Stimulated activated CD8-positive, alpha-beta memory T cell treated with anti-CD3 and anti-CD28 coated beads, Interleukin-4, amount 100 ng/mL, for 48 hours (primary cell): ENCODE measurements at regions not wholly inside any gene's neighbourhood (a gene's known extent, or its start where the extent isn't known, plus 50 kb on each side); places are given as distances from the start of the nearest gene placed in this dataset.
"Not testable (repeated sequence)": the region's sequence is repeated elsewhere in the genome, so short reads cannot be mapped to it uniquely, and the experiment has no call there.

Source experiments
- DNase-seq: peaks from one replicate; pipeline ENCODE4 v3.0.0-alpha.2; 2020

GRCh38 chr3:94416768-94417167 is 353.9 kb downstream of the NSUN3 start:
- no peak for DNase-seq

GRCh38 chr3:94417963-94418455 is 355.1 kb downstream of the NSUN3 start:
- no peak for DNase-seq

DNA sequence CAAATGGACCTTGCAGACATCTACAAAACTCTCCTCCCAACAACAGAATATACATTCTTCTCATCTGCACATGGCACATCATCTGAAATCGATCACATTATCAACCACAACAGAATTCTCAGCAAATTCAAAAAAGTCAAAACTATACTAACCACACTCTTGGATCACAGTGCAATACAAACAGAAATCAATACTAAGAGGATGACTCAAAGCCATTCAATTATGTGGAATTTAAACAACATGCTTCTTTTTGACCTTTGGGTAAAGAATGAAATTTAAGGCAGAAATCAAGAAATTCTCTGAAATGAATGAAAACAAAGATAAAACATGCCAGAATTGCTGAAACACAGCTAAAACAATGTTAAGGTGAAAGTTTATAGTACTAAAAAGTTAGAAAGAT is 358.1 kb downstream of the NSUN3 start:
- DNase-seq: no peak

GRCh38 chr3:94423578-94423977 is 360.7 kb downstream of the NSUN3 start:
- DNase-seq: no peak

DNA sequence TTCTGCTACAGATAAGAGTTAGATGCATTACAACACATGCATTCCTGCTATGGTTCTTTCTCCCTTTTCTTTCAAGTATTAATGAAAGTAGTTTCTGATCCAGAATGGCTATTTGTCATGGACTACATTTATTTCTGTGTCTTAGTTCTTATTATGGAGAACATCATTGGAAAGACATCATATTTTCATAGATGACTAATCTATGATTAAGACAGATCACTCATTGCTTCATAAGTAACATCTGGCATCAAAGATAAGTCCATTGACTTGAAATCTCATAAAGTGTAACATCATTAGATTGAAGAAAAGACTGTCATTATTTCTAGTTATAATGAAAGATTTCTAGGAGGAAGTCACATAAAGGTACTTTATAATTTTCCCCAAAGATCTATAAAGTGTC is 366.7 kb downstream of the NSUN3 start:
- DNase-seq: no peak

GRCh38 chr3:94431876-94432570 is 369.2 kb downstream of the NSUN3 start:
- DNase-seq: no peak

DNA sequence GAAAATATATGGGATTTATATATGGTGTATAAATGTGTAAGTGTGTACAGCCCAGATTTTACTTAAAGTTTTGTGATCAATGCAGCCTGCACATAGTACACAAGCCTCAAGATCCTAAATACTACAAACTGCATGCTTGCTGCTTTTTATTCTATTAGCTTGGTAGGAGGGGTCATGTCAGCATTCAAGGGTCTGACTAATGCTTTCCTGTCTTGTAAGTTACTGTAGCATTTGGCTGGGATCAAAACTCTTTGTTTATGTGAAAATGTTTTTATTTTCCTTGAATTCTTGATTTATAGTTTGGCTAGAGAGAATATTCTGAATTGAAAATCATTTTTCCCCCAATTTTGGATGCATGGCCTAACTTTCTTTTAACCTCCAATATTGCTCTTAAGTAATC is 370.9 kb downstream of the NSUN3 start:
- DNase-seq: no peak

DNA sequence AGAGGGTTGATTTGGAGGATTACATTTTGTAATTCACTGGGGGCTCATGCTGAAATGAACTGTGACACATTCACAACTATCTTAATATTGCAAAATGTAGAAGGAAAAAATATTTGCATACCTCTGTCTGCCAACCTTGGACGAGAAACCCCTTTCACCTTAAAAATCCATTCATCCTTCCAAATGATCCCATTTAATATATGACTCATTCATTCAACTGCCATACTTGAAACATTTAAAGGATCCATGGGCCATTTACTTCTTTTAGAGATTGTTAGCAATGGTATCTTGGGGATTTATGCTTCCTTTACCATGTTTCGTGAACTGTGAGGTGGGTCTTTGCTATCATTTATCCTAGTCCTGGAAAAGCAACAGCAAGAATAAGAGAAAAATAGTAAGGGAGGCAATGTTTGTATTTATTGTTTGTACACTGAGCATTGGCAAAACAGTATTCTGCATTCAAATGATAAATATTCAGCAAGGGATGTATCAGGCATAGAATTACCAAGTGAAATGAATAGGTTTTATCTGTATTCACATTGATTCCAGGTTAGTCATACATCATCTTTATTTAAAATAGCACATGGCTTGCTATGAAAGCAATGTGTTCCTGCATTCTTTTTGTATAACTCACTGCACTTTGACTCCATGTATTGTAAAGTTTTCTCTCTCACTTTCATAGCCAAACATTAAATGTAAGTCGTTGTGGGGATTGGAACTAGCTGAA is 378.1 kb downstream of the NSUN3 start:
- no peak for DNase-seq

- no peak for DNase-seq
Observed at GRCh38 chr3:94441494-94441847, 378.6 kb downstream of the NSUN3 start.

DNA sequence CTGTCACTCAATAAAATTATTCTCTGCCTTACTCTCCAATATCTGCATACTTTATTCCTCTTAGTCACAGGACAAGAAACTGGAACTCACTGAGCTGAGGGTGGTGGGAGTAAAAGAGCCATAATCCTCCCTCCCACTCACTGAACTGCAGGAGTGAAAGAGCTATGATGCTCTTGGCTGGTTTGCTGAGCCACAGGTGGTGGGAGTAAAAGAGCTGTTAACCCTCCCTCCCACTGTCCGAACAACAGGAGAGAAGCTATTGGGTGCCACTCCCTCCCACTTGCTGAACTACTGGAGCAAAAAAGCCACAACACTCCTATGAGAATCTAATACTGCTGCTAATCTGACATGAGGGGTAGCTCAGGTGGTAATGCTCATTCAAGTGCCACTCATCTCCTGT is 391.0 kb downstream of the NSUN3 start:
- DNase-seq: no peak

DNA sequence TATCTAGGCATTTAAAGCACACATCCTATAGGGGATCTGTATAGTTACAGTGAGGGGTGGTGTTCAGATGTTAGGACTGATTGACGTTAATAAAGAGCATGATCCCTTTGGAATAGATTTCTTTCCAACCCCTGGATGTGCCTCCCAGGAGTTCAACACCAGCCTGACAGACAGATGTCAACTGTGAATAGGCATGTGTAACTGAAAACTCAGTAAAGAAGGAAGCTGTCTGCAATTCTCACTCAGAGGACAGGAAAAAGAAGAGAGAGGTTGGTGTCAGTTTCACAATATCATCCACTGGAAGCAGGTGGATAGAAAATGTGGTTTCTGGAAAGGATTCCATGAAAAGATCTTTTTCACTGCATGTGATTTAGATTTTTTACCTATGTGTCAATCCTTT is 396.3 kb downstream of the NSUN3 start:
- DNase-seq: no peak

GRCh38 chr3:94460931-94461330 is 398.1 kb downstream of the NSUN3 start:
- DNase-seq: no peak

DNA sequence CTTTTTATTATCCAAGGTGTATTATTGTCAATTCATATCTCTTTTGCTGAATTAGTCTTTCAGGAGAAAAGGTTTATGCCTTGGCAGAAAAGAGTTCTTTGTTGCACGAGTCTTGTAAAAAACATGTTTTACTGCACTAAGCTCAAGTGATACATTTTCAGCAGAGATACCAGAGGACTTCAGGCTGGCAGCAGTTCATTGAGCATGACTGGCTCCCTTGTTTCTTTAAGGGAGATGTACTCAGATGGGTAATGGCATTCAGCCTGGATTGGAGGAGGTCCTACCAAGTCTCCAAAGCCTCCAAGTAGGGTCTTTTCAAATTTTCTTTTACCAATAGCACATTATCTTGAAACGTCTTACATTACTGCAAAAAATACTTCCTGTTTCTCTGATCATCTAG is 400.1 kb downstream of the NSUN3 start:
- DNase-seq: no peak

- DNase-seq: no peak
Observed at GRCh38 chr3:94472511-94472910, 409.6 kb downstream of the NSUN3 start.

DNA sequence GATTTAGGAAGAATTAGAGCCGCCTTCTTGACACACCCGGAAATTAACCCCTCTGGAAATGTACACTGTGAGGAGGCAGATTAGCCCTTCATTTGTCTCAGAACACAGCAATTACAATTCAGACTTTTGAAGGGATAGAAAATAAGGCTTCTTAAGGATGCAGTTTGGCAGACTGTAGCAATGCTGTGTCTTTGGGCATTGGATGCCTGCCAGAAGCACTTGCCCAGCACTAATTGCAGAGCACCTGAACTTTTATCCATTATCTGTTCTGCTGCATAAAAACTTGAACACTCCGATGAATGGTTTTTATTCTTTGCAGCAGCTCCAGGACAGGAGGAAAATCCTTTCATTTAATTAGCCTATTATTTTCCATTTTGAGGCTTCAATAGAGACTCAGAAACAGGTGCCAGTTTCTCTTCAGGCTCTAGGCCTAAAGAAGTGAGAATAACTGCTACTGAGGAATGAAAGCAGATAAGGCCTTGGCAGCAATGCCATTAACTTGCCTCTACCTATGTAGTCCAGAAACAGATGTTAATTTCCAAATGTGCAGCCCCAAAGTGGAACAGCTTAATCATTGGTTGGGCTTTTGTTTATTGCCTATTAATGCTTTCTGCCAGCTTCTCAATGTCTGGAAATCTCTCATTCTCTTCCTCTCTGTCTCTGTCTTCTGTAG is 418.5 kb downstream of the NSUN3 start:
- DNase-seq: no peak

GRCh38 chr3:94482686-94483085 is 419.8 kb downstream of the NSUN3 start:
- DNase-seq: no peak

GRCh38 chr3:94483403-94483802 is 420.5 kb downstream of the NSUN3 start:
- DNase-seq: no peak

- DNase-seq: no peak
Observed at GRCh38 chr3:94494992-94495391, 432.1 kb downstream of the NSUN3 start.

GRCh38 chr3:94500146-94500545 is 437.3 kb downstream of the NSUN3 start:
- no peak for DNase-seq

DNA sequence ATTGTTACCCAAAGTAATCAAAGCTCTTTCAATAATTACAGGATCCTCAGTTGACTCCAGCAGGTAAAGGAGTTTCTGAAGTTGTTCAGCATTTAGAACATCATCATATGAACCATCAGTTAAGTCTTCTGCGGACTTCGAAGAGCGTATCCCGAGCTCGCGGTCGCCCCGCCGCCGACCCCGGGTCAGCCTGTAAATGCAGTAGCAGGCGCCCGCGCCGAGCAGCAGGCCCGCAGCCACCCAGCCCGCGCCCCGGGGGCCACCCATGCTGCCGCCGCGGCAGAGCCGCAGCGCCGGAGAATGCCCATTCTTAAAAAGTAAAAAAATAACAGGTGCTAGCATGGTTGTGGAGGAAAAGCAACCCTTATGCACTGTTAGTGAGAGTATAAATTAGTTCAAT is 444.5 kb downstream of the NSUN3 start:
- DNase-seq: not testable (repeated sequence)

DNA sequence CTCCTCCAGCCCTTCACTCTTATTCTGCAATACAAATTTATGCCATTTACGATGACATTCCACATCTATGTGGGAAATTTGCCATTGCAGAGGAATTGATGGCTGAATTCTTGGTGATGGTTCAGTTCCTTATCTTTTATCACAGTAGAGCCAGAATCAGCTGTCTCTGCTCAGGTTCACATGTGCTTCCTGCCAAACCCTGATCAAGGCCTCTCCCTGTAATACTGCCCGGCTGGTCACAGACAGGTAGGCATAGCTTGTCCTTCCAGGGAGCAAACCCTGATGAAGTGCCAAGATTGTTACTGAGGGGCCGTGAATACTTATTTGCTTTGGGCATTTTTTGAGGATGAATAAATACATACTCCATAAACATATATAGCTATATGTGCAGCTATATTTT is 450.0 kb downstream of the NSUN3 start:
- DNase-seq: no peak

- DNase-seq: no peak
Observed at GRCh38 chr3:94513600-94513999, 450.7 kb downstream of the NSUN3 start.

GRCh38 chr3:94515983-94516382 is 453.1 kb downstream of the NSUN3 start:
- no peak for DNase-seq

- no peak for DNase-seq
Observed at GRCh38 chr3:94520364-94520763, 457.5 kb downstream of the NSUN3 start.
